Activated B cell treated with CpG ODN at 0.5 μM for 24 hours (primary cell): ENCODE measurements at regions not wholly inside any gene's neighbourhood (a gene's known extent, or its start where the extent isn't known, plus 50 kb on each side); places are given as distances from the start of the nearest gene placed in this dataset.

Experiments
- ATAC-seq: fragments of 200-7000 bp; cut with Tn5 transposase; one replicate; pipeline ENCODE4 v1.10.0; 2021; ENCODE audit warnings: low read depth, mild to moderate bottlenecking, moderate library complexity
- CTCF ChIA-PET: fragments of 350-600 bp; sonication (Branson Sonifier 250); formaldehyde crosslinking; loops from one replicate; lab custom pipeline; 2021; ENCODE audit warnings: antibody characterized with exemption; lab: Charles Lee
- POLR2A ChIA-PET: fragments of 350-600 bp; sonication (Branson Sonifier 250); formaldehyde crosslinking; loops from one replicate; lab custom pipeline; 2021; ENCODE audit warnings: antibody characterized with exemption; lab: Charles Lee
- DNase-seq: peaks from one replicate; pipeline ENCODE4 v3.0.0; 2022
- H3K27ac Mint-ChIP-seq: one replicate; pipeline ENCODE4 v1.8.0; 2020; ENCODE audit warnings: mixed read lengths
- H3K27me3 Mint-ChIP-seq: one replicate; pipeline ENCODE4 v1.8.0; 2021; ENCODE audit warnings: mixed read lengths
- H3K36me3 Mint-ChIP-seq: one replicate; pipeline ENCODE4 v1.8.0; 2021; ENCODE audit warnings: low read depth, mixed read lengths
- H3K4me1 Mint-ChIP-seq: one replicate; pipeline ENCODE4 v1.8.0; 2021; ENCODE audit warnings: mixed read lengths
- H3K4me3 Mint-ChIP-seq: one replicate; pipeline ENCODE4 v1.8.0; 2020; ENCODE audit warnings: mild to moderate bottlenecking, mixed read lengths
- H3K9me3 Mint-ChIP-seq: one replicate; pipeline ENCODE4 v1.8.0; 2020; ENCODE audit warnings: mixed read lengths
- CTCF ChIP-seq: fragments of 200-600 bp; IDR thresholded peaks from one replicate; pipeline ENCODE4 v1.8.0; 2022; ENCODE audit warnings: antibody characterized with exemption, mild to moderate bottlenecking
- intact Hi-C: fragments of 100-400 bp; cut with micrococcal nuclease; formaldehyde crosslinking; loops from one replicate; pipeline ENCODE4 v1.15.1; 2024

GRCh38 chr6:164210783-164211182 is 796.3 kb downstream of the QKI start:
- TF ChIP-seq CTCF = no peak
- POLR2A ChIA-PET = no interaction called here

GRCh38 chr6:164210323-164210722 is 795.8 kb downstream of the QKI start:
- Mint-ChIP-seq H3K27ac (no peak overlapping the region), H3K36me3 (no peaks in the 10 kb centered on the region), H3K9me3 (no peaks in the 10 kb centered on the region), H3K4me1 (no peaks in the 10 kb centered on the region), H3K4me3 (no peak overlapping the region), H3K27me3 (no peaks in the 10 kb centered on the region)
- DNase-seq (no peak), ATAC-seq (no peak)
- TF ChIP-seq CTCF = no peak
- POLR2A ChIA-PET = no interaction called here
- CTCF ChIA-PET = no interaction called here
- intact Hi-C loops = no loop called here

More at GRCh38 chr6:164210783-164211182, 796.3 kb downstream of the QKI start:
- no peaks in the 10 kb centered on the region for H3K36me3 Mint-ChIP-seq
- no peaks in the 10 kb centered on the region for H3K9me3 Mint-ChIP-seq
- no peak overlapping the region for H3K27ac Mint-ChIP-seq
- no peak overlapping the region for H3K4me3 Mint-ChIP-seq
- CTCF ChIA-PET = no interaction called here
- H3K4me1 Mint-ChIP-seq = no peaks in the 10 kb centered on the region
- no peaks in the 10 kb centered on the region for H3K27me3 Mint-ChIP-seq
- DNase-seq (no peak), ATAC-seq (no peak)
- intact Hi-C loops = no loop called here

GRCh38 chr6:164208371-164208770 is 793.9 kb downstream of the QKI start:
- POLR2A ChIA-PET = no interaction called here
- intact Hi-C loops = no loop called here
- ATAC-seq (no peak), DNase-seq (no peak)
- Mint-ChIP-seq H3K4me1 (no peaks in the 10 kb centered on the region), H3K36me3 (no peaks in the 10 kb centered on the region), H3K27ac (no peak overlapping the region), H3K4me3 (no peak overlapping the region), H3K27me3 (no peaks in the 10 kb centered on the region), H3K9me3 (peaks cover 2% of the 10 kb centered on the region)
- CTCF ChIA-PET = no interaction called here
- TF ChIP-seq CTCF = no peak

GRCh38 chr6:164206807-164207423 is 792.4 kb downstream of the QKI start:
- peaks cover 2% of the 10 kb centered on the region for H3K9me3 Mint-ChIP-seq

GRCh38 chr6:164200071-164200470 is 785.6 kb downstream of the QKI start:
- H3K9me3 Mint-ChIP-seq = peaks cover 2% of the 10 kb centered on the region
- intact Hi-C loops = no loop called here
- H3K4me3 Mint-ChIP-seq = no peak overlapping the region
- ATAC-seq (no peak), DNase-seq (no peak)
- H3K36me3 Mint-ChIP-seq = no peaks in the 10 kb centered on the region
- TF ChIP-seq CTCF = no peak
- H3K4me1 Mint-ChIP-seq = no peaks in the 10 kb centered on the region
- no peak overlapping the region for H3K27ac Mint-ChIP-seq
- H3K27me3 Mint-ChIP-seq = no peaks in the 10 kb centered on the region
- ChIA-PET CTCF (no interaction called here), POLR2A (no interaction called here)

More at GRCh38 chr6:164206807-164207423, 792.4 kb downstream of the QKI start:
- Mint-ChIP-seq H3K4me3 (no peak overlapping the region), H3K4me1 (no peaks in the 10 kb centered on the region), H3K27ac (no peak overlapping the region), H3K36me3 (no peaks in the 10 kb centered on the region), H3K27me3 (no peaks in the 10 kb centered on the region)
- ChIA-PET CTCF (no interaction called here), POLR2A (no interaction called here)
- intact Hi-C loops = no loop called here
- DNase-seq (no peak), ATAC-seq (no peak)
- TF ChIP-seq CTCF = no peak
